Effector memory CD4-positive, alpha-beta T cell (primary cell): ENCODE measurements at regions not wholly inside any gene's neighbourhood (a gene's known extent, or its start where the extent isn't known, plus 50 kb on each side); places are given as distances from the start of the nearest gene placed in this dataset.

Source experiments
- DNase-seq, 3 donors: peaks; one replicate each; pipeline ENCODE4 v3.0.0-alpha.2; 2020
- H3K27ac ChIP-seq: 2 replicates; pipeline ENCODE4 v1.7.0; 2013; ENCODE audit warnings: mild to moderate bottlenecking, low read length, moderate library complexity; ENCODE audit not compliant: insufficient read depth, poor library complexity, severe bottlenecking
- H3K27me3 ChIP-seq: replicated peaks from 2 replicates; pipeline ENCODE4 v1.7.0; 2013; ENCODE audit warnings: mild to moderate bottlenecking, low read length; ENCODE audit not compliant: insufficient read depth, control insufficient read depth, poor library complexity, severe bottlenecking
- H3K36me3 ChIP-seq: 2 replicates; pipeline ENCODE4 v1.7.0; 2013; ENCODE audit warnings: mild to moderate bottlenecking, low read length, moderate library complexity; ENCODE audit not compliant: control insufficient read depth, insufficient read depth
- H3K4me1 ChIP-seq: 2 replicates; pipeline ENCODE4 v1.7.0; 2013; ENCODE audit warnings: low read length, mild to moderate bottlenecking; ENCODE audit not compliant: control insufficient read depth, insufficient read depth, poor library complexity, severe bottlenecking
- H3K4me3 ChIP-seq: 2 replicates; pipeline ENCODE4 v1.7.0; 2013; ENCODE audit warnings: low read length, low read depth, mild to moderate bottlenecking; ENCODE audit not compliant: insufficient read depth, poor library complexity, severe bottlenecking
- H3K9me3 ChIP-seq: 2 replicates; pipeline ENCODE4 v1.7.0; 2013; ENCODE audit warnings: mild to moderate bottlenecking, low read length, moderate library complexity; ENCODE audit not compliant: control insufficient read depth

DNA sequence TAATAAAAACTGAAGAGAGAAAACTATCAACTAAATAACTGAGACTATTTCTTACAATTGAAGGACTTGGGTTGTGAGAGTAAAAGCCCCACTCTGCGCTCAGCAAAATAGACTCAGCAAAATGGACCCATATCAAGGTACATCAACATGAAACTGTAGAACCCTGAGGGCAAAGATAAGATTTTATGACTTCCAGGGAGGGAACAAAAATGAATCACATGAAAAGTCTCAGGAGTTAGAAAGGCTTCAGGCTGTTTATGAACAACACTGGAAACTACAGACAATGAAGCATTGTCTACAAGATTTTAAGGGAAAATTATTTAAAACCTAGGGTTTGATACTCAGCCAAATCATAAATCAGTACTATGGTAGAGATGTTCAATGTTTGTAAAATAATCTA, 434.3 kb downstream of the PTPRC start:
- no peaks in the 10 kb centered on the region for H3K36me3 ChIP-seq
- H3K4me1 ChIP-seq, result no peaks in the 10 kb centered on the region
- no peaks in the 10 kb centered on the region for H3K27me3 ChIP-seq
- no peak overlapping the region for H3K27ac ChIP-seq
- H3K4me3 ChIP-seq, result no peak overlapping the region
- no peaks in the 10 kb centered on the region for H3K9me3 ChIP-seq
- no peak for DNase-seq

DNA sequence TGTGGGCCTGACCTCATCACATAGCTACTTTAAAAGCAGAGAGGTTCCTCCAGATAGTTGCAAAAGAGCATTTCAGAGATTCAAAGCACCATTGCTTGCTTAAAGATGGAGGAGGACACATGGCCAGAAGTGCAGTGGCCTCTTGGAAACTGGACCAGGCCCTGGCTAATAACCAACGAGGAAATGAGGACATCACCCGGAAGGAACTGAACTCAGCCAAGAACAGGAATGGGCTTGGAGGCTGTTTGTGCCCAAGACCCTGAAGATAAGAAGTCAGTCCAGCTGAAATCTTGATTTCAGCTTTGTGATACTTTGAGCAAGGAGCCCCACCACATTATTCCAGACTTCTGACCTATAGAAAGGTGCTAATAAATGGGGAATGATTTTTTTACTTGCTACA, 437.0 kb downstream of the PTPRC start:
- DNase-seq, result no peak
- H3K27me3 ChIP-seq, result no peaks in the 10 kb centered on the region
- H3K4me3 ChIP-seq, result no peak overlapping the region

DNA sequence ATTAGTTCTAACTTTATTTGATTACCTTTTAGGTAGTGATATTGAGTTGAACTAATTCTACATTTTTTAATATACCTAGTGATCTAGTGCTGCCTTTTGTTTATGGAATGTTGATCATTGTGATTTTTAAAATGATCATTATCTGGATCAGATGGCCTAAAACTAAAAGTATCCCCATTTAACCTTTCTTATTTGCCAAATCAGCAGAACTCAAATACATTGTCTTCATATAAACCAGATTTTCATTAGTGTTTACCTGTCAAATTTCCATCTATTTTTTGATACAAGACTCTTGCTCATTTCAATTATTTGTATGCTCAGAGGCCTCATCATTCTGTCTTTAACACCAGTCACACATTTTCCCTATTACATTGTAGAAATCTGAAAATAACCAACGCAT, 441.2 kb downstream of the PTPRC start:
- DNase-seq, result no peak
- no peaks in the 10 kb centered on the region for H3K36me3 ChIP-seq
- H3K9me3 ChIP-seq, result no peaks in the 10 kb centered on the region
- no peaks in the 10 kb centered on the region for H3K4me1 ChIP-seq
- H3K27me3 ChIP-seq, result no peaks in the 10 kb centered on the region
- H3K27ac ChIP-seq, result no peak overlapping the region
- no peak overlapping the region for H3K4me3 ChIP-seq

More for the DNA sequence above, 437.0 kb downstream of the PTPRC start:
- Histone ChIP-seq H3K36me3 (no peaks in the 10 kb centered on the region), H3K4me1 (no peaks in the 10 kb centered on the region), H3K27ac (no peak overlapping the region), H3K9me3 (no peaks in the 10 kb centered on the region)

DNA sequence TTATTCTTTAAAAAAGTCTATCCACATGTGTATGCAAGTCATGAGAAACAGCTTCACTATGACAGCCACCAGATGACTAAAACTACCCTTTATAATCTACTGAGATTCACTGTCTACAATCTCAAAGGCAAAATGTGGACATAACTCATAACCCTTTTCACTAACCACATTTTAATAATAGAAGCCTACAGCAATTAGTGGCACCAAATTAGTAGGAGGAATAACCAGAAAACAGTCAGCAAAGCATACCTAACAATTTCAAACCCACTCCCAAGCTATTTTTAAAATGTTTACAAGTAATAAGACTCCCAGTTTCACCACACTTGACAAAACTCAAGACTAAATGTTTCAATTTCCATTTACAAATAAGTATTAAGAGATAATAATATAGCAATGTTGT, 442.9 kb downstream of the PTPRC start:
- no peaks in the 10 kb centered on the region for H3K36me3 ChIP-seq
- H3K9me3 ChIP-seq, result no peaks in the 10 kb centered on the region
- DNase-seq, result no peak
- H3K27ac ChIP-seq, result no peak overlapping the region
- H3K4me3 ChIP-seq, result no peak overlapping the region
- H3K4me1 ChIP-seq, result no peaks in the 10 kb centered on the region
- no peaks in the 10 kb centered on the region for H3K27me3 ChIP-seq

DNA sequence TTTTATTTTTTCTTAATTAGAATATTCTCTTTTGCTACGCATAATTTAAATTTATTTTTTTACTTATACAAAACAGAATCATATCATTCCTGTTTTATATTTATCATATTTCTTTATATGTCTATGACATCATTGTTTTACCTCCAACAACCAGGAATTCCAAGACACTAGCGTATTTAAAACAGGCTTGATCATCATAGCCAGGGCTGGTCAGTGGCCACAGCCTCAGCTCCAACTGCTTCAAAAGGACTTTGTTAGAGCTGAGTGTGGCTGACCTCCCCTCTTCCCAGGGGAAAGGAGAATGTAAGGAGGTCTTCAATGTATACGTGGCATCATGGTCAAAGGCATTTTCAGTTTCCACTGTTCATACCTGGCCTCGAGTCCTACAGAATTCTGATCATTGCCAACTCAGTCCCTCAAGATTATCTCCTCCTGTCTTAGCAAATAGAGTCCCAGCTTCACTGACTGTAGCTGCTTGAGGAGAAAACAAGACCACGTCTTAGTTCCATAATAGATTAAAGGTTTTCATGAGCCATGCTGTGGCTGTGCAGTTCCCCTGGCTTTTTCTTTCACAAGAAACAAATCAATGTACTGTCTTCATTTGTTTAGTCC, 444.0 kb downstream of the PTPRC start:
- Histone ChIP-seq H3K9me3 (no peaks in the 10 kb centered on the region), H3K27me3 (no peaks in the 10 kb centered on the region), H3K4me3 (no peak overlapping the region), H3K36me3 (no peaks in the 10 kb centered on the region), H3K4me1 (no peaks in the 10 kb centered on the region), H3K27ac (no peak overlapping the region)
- DNase-seq, result no peak

DNA sequence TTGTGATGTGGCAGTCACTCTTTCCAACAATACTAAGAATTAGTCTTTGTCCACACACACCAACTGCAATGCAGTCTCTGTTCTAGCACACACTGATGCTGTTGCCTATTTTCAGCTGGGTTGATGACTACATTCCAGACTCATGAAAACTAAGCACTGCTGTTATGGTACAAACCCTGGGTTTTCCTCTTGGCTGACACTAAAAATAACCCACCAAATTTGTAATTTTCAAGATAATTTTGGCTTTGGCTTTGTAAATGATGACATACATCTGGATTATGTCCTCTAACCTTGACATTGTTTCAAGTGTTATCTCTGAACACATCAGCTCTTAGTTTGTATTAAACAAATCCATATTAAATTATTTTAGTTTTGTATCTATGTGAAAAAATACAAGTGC, 444.8 kb downstream of the PTPRC start:
- Histone ChIP-seq H3K4me1 (no peaks in the 10 kb centered on the region), H3K27me3 (no peaks in the 10 kb centered on the region), H3K36me3 (no peaks in the 10 kb centered on the region), H3K9me3 (no peaks in the 10 kb centered on the region), H3K27ac (no peak overlapping the region), H3K4me3 (no peak overlapping the region)
- DNase-seq, result no peak

DNA sequence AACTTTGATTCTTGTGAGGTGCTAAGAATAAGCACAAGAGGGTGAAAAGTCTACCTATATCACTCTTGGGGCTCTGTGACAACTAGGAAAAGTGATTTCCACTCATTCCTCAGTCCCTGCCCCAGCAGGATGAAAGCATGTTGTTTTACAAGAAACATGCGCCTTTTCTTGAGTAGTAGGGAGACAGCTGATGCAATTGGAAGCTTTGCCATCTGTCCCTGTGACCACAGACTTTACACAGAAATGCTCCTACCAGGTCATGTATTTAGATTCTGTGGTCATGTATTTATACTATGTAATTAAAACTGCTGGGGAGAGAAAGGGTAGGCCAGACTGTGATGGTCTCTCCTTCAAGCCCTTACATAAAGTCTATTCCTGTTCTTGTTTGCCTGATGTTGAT, 445.5 kb downstream of the PTPRC start:
- no peak overlapping the region for H3K4me3 ChIP-seq
- no peaks in the 10 kb centered on the region for H3K9me3 ChIP-seq
- H3K27ac ChIP-seq, result no peak overlapping the region
- no peak for DNase-seq
- no peaks in the 10 kb centered on the region for H3K4me1 ChIP-seq
- no peaks in the 10 kb centered on the region for H3K36me3 ChIP-seq
- no peaks in the 10 kb centered on the region for H3K27me3 ChIP-seq

DNA sequence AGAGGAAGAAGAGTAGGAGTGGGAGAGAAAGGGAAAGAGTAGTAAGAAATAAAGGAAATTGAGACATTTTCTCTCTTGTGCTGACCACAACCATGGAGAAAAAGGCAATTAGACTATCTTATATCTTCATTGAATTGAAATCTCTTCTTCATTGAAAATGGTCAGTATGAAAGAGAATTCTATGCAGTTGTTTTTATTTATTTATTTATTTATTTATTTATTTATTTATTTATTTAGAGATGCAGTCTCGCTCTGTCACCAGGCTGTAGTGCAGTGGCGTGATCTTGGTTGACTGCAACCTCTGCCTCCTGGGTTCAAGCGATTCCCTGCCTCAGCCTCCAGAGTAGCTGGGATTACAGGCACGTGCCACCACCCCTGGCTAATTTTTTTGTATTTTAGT, 447.1 kb downstream of the PTPRC start:
- no peaks in the 10 kb centered on the region for H3K9me3 ChIP-seq
- no peak for DNase-seq
- no peaks in the 10 kb centered on the region for H3K27me3 ChIP-seq
- H3K27ac ChIP-seq, result no peak overlapping the region
- no peak overlapping the region for H3K4me3 ChIP-seq
- no peaks in the 10 kb centered on the region for H3K4me1 ChIP-seq
- no peaks in the 10 kb centered on the region for H3K36me3 ChIP-seq

DNA sequence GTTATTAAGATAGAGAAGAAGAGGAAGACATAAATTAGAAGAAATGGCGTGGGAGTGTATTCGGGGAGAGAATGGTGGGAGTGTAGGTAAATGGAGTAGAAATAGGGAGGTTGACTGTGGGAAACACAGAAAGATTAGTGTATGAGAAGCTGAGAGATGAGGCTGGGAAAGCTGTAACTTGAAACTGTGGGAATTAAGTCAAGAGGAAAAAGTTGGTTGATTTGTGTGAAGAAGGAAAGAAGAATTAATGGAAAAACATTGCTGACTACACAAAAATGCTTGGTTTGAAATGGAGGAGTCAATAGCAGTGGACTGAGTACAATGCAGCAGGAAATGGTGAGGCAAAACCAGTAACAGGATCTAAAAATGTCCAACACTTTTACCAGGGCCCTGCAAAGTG, 448.3 kb downstream of the PTPRC start:
- DNase-seq, result no peak
- Histone ChIP-seq H3K36me3 (no peaks in the 10 kb centered on the region), H3K4me1 (no peaks in the 10 kb centered on the region), H3K27ac (no peak overlapping the region), H3K27me3 (no peaks in the 10 kb centered on the region), H3K9me3 (no peaks in the 10 kb centered on the region), H3K4me3 (no peak overlapping the region)

DNA sequence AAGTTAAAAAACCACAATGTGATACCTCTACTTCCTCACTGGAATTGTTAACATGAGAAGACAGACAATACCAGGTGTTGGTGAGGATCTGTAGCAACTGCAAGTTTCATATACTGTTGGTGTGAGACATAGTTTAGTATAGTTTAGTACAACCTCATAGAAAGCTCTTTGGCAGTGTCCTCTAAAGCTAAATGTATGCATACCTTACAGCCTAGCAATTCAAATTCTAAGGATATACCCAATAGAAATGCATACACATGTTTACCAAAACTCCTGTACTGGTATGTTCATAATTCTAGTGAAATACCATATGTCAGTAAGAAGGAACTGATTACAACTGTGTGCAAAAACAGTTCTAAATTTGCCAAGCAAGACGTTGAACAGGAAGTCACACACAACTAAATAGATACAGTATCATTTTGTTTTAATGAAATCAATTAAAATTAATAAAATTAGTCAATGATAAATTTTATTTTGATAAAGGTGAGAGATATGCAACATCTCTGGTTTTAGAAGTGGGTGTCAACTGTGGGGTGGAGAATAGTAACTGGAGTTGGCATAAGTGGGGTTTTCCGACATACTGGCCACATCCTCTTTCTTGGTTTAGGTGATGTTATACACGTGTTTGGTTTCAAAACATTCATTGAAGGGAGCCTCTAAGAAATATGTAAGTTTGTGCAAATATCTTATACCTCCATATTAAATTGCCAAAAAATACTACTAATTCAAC, 450.7 kb downstream of the PTPRC start:
- Histone ChIP-seq H3K27ac (no peak overlapping the region), H3K27me3 (no peaks in the 10 kb centered on the region), H3K4me1 (no peaks in the 10 kb centered on the region), H3K4me3 (no peak overlapping the region), H3K36me3 (no peaks in the 10 kb centered on the region), H3K9me3 (no peaks in the 10 kb centered on the region)
- DNase-seq, result peak; percentile 2 to 27 (median 5)
